ENCODE measurements at regions not wholly inside any gene's neighbourhood (a gene's known extent, or its start where the extent isn't known, plus 50 kb on each side); places are given as distances from the start of the nearest gene placed in this dataset.

DNA sequence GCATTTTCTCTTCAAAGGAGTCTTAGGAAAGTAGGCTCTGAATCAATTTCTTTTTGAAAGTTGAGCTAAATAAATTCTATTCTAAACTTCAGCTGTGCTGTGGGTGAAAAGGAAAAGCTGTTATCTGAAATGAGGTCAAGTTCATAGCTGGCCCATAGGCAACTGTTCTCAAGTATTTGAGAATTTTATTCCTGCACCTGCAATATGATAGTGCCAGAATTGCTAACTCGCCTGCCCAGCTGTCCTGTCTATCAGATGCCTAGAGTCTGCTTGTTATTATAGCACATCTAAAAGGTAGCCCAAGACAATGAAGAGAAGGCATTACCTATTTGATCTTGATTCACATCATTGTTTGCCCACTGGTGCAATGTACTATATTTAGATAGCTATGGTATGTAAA lies 798.7 kb downstream of the DIPK2A start:
- no peaks in the 10 kb centered on the region for H3F3A ChIP-seq (ENCODE audit: insufficient read depth, low read length, poor library complexity, severe bottlenecking)
- no peak for TF ChIP-seq TAF1 (IDR thresholded peaks at IDR 0.05; ENCODE audit: low read depth)
- TF ChIP-seq, protein P1, sequence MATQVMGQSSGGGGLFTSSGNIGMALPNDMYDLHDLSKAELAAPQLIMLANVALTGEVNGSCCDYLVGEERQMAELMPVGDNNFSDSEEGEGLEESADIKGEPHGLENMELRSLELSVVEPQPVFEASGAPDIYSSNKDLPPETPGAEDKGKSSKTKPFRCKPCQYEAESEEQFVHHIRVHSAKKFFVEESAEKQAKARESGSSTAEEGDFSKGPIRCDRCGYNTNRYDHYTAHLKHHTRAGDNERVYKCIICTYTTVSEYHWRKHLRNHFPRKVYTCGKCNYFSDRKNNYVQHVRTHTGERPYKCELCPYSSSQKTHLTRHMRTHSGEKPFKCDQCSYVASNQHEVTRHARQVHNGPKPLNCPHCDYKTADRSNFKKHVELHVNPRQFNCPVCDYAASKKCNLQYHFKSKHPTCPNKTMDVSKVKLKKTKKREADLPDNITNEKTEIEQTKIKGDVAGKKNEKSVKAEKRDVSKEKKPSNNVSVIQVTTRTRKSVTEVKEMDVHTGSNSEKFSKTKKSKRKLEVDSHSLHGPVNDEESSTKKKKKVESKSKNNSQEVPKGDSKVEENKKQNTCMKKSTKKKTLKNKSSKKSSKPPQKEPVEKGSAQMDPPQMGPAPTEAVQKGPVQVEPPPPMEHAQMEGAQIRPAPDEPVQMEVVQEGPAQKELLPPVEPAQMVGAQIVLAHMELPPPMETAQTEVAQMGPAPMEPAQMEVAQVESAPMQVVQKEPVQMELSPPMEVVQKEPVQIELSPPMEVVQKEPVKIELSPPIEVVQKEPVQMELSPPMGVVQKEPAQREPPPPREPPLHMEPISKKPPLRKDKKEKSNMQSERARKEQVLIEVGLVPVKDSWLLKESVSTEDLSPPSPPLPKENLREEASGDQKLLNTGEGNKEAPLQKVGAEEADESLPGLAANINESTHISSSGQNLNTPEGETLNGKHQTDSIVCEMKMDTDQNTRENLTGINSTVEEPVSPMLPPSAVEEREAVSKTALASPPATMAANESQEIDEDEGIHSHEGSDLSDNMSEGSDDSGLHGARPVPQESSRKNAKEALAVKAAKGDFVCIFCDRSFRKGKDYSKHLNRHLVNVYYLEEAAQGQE (IDR thresholded peaks at IDR 0.05; ENCODE audit: borderline replicate concordance) = no peak
- TF ChIP-seq EZH2 (IDR thresholded peaks at IDR 0.05; ENCODE audit: borderline replicate concordance, insufficient read depth, low read length, poor library complexity, severe bottlenecking) = no peak
- no peak for TF ChIP-seq SMC3 (conservative IDR thresholded peaks at IDR 0.05; ENCODE audit: poor library complexity)
- TF ChIP-seq POLR2AphosphoS5 (IDR thresholded peaks at IDR 0.05) = no peak
- no peak for TF ChIP-seq EP300 (conservative IDR thresholded peaks at IDR 0.05; ENCODE audit: poor library complexity, severe bottlenecking)
- no peak for TF ChIP-seq MXI1 (conservative IDR thresholded peaks at IDR 0.05; ENCODE audit: poor library complexity, severe bottlenecking)
- no peak for TF ChIP-seq RAD21 (conservative IDR thresholded peaks at IDR 0.05)
- TF ChIP-seq, protein P2, sequence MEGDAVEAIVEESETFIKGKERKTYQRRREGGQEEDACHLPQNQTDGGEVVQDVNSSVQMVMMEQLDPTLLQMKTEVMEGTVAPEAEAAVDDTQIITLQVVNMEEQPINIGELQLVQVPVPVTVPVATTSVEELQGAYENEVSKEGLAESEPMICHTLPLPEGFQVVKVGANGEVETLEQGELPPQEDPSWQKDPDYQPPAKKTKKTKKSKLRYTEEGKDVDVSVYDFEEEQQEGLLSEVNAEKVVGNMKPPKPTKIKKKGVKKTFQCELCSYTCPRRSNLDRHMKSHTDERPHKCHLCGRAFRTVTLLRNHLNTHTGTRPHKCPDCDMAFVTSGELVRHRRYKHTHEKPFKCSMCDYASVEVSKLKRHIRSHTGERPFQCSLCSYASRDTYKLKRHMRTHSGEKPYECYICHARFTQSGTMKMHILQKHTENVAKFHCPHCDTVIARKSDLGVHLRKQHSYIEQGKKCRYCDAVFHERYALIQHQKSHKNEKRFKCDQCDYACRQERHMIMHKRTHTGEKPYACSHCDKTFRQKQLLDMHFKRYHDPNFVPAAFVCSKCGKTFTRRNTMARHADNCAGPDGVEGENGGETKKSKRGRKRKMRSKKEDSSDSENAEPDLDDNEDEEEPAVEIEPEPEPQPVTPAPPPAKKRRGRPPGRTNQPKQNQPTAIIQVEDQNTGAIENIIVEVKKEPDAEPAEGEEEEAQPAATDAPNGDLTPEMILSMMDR (IDR thresholded peaks at IDR 0.05; ENCODE audit: poor library complexity, severe bottlenecking) = no peak
- H3K9me2 ChIP-seq (ENCODE audit: insufficient read depth, low read length) = no peaks in the 10 kb centered on the region
- no peak overlapping the region for H3K4me2 ChIP-seq (ENCODE audit: low read length)
- H3K4me3 ChIP-seq (ENCODE audit: low read length) = no peak overlapping the region
- H3K79me2 ChIP-seq (replicated peaks; ENCODE audit: insufficient read depth, low read length) = no peaks in the 10 kb centered on the region
- H3K27ac ChIP-seq (ENCODE audit: low read length) = no peak overlapping the region
- no peaks in the 10 kb centered on the region for H3K9me3 ChIP-seq (ENCODE audit: low read length)
- no peaks in the 10 kb centered on the region for H3K27me3 ChIP-seq (ENCODE audit: insufficient read depth, low read depth, low read length)
- no peaks in the 10 kb centered on the region for H4K20me1 ChIP-seq (ENCODE audit: insufficient read depth)
- no peak overlapping the region for H3K9ac ChIP-seq (ENCODE audit: low read length)
- H3K36me3 ChIP-seq (ENCODE audit: insufficient read depth, low read length) = no peaks in the 10 kb centered on the region
- no peak overlapping the region for H2AFZ ChIP-seq (ENCODE audit: low read depth, low read length)

DNA sequence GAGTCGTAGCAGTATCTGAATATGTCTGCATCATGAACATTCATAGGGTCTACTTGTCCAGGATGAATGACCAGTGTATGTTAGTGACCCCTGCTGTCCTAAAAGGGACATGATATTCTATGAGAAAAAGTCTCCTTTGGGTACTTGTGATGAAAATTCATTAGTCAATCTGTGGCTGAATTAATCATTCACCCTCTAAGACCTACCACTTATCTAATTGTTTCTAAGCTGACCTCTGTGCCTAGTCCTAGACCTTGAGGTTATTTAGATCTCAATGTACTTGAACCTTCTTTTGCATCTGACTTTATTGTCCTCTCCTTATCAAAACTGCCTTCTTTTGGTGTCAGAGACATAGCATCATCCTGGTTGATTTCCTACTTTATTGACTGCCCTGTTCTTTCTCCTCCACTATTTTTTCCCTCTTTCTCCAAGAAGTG lies 799.3 kb downstream of the DIPK2A start:
- TF ChIP-seq POLR2AphosphoS5 (IDR thresholded peaks at IDR 0.05) (no peak), EZH2 (IDR thresholded peaks at IDR 0.05; ENCODE audit: borderline replicate concordance, insufficient read depth, low read length, poor library complexity, severe bottlenecking) (no peak), TAF1 (IDR thresholded peaks at IDR 0.05; ENCODE audit: low read depth) (no peak), EP300 (conservative IDR thresholded peaks at IDR 0.05; ENCODE audit: poor library complexity, severe bottlenecking) (no peak), MXI1 (conservative IDR thresholded peaks at IDR 0.05; ENCODE audit: poor library complexity, severe bottlenecking) (no peak), SMC3 (conservative IDR thresholded peaks at IDR 0.05; ENCODE audit: poor library complexity) (no peak), RAD21 (conservative IDR thresholded peaks at IDR 0.05) (no peak)
- TF ChIP-seq, protein P2 (IDR thresholded peaks at IDR 0.05; ENCODE audit: poor library complexity, severe bottlenecking) = no peak
- TF ChIP-seq, protein P1 (IDR thresholded peaks at IDR 0.05; ENCODE audit: borderline replicate concordance) = no peak

More for the DNA sequence above, 799.3 kb downstream of the DIPK2A start:
- Histone ChIP-seq H3K9me3 (ENCODE audit: low read length) (no peaks in the 10 kb centered on the region), H3K9ac (ENCODE audit: low read length) (no peak overlapping the region), H3K79me2 (replicated peaks; ENCODE audit: insufficient read depth, low read length) (no peaks in the 10 kb centered on the region), H3F3A (ENCODE audit: insufficient read depth, low read length, poor library complexity, severe bottlenecking) (no peaks in the 10 kb centered on the region), H2AFZ (ENCODE audit: low read depth, low read length) (no peak overlapping the region), H3K4me3 (ENCODE audit: low read length) (no peak overlapping the region), H3K27ac (ENCODE audit: low read length) (no peak overlapping the region), H3K4me2 (ENCODE audit: low read length) (no peak overlapping the region), H3K36me3 (ENCODE audit: insufficient read depth, low read length) (no peaks in the 10 kb centered on the region), H4K20me1 (ENCODE audit: insufficient read depth) (no peaks in the 10 kb centered on the region), H3K27me3 (ENCODE audit: insufficient read depth, low read depth, low read length) (no peaks in the 10 kb centered on the region), H3K9me2 (ENCODE audit: insufficient read depth, low read length) (no peaks in the 10 kb centered on the region)
